Neural progenitor cell (in vitro differentiated cells): ENCODE measurements at regions not wholly inside any gene's neighbourhood (a gene's known extent, or its start where the extent isn't known, plus 50 kb on each side); places are given as distances from the start of the nearest gene placed in this dataset.

Experiments used
- DNase-seq: peaks from one replicate; pipeline ENCODE4 v3.0.0-alpha.2; 2016; ENCODE audit warnings: low spot score
- H2AFZ ChIP-seq: fragments of 200-600 bp; sonication (generic); replicated peaks from 2 replicates; pipeline ENCODE4 v1.6.1; 2016; ENCODE audit warnings: antibody characterized with exemption
- H3F3A ChIP-seq: fragments of 200-600 bp; sonication (generic); 2 replicates; pipeline ENCODE4 v1.6.1; 2016; ENCODE audit warnings: antibody characterized with exemption, low read depth
- H3K27ac ChIP-seq: fragments of 200-600 bp; sonication (generic); 2 replicates; pipeline ENCODE4 v1.5.1; 2016; ENCODE audit warnings: mild to moderate bottlenecking
- H3K27me3 ChIP-seq: fragments of 200-600 bp; sonication (generic); 2 replicates; pipeline ENCODE4 v1.6.1; 2016; ENCODE audit warnings: mild to moderate bottlenecking, moderate library complexity
- H3K36me3 ChIP-seq: fragments of 200-600 bp; sonication (generic); 2 replicates; pipeline ENCODE4 v1.5.1; 2016
- H3K4me1 ChIP-seq: fragments of 200-600 bp; sonication (generic); 2 replicates; pipeline ENCODE4 v1.6.1; 2016; ENCODE audit warnings: mixed run types
- H3K4me2 ChIP-seq: fragments of 200-600 bp; sonication (generic); 2 replicates; pipeline ENCODE4 v1.6.1; 2016
- H3K4me3 ChIP-seq: fragments of 200-600 bp; sonication (generic); 2 replicates; pipeline ENCODE4 v1.5.1; 2016
- H3K79me2 ChIP-seq: fragments of 200-600 bp; sonication (generic); 2 replicates; pipeline ENCODE4 v1.6.1; 2016; ENCODE audit warnings: low read depth
- H3K9ac ChIP-seq: fragments of 200-600 bp; sonication (generic); 2 replicates; pipeline ENCODE4 v1.6.1; 2016
- H3K9me3 ChIP-seq: fragments of 200-600 bp; sonication (generic); 2 replicates; pipeline ENCODE4 v1.5.1; 2016; ENCODE audit warnings: low read depth
- H4K20me1 ChIP-seq: fragments of 200-600 bp; sonication (generic); 2 replicates; pipeline ENCODE4 v1.6.1; 2016; ENCODE audit warnings: low read depth
- H3K27ac Mint-ChIP-seq: 3 replicates; pipeline ENCODE4 v1.8.0; 2021; ENCODE audit warnings: mixed read lengths
- H3K27me3 Mint-ChIP-seq: 2 replicates; pipeline ENCODE4 v1.8.0; 2022; ENCODE audit warnings: low read depth, mild to moderate bottlenecking, inconsistent platforms, moderate library complexity, mixed read lengths; ENCODE audit not compliant: insufficient read depth
- H3K36me3 Mint-ChIP-seq: 3 replicates; pipeline ENCODE4 v1.8.0; 2021; ENCODE audit warnings: mixed read lengths
- H3K4me1 Mint-ChIP-seq: 3 replicates; pipeline ENCODE4 v1.8.0; 2021; ENCODE audit warnings: mixed read lengths
- H3K4me3 Mint-ChIP-seq: 3 replicates; pipeline ENCODE4 v1.8.0; 2021; ENCODE audit warnings: mild to moderate bottlenecking, moderate library complexity, mixed read lengths
- H3K9me3 Mint-ChIP-seq: 3 replicates; pipeline ENCODE4 v1.8.0; 2020; ENCODE audit warnings: mixed read lengths
- EZH2 ChIP-seq: fragments of 200-600 bp; sonication (generic); IDR thresholded peaks from 2 replicates; pipeline ENCODE4 v1.6.1; 2017; ENCODE audit warnings: antibody characterized with exemption, mild to moderate bottlenecking, moderate library complexity
- EZH2phosphoT487 ChIP-seq: fragments of 200-600 bp; sonication (generic); IDR thresholded peaks from 2 replicates; pipeline ENCODE4 v1.6.1; 2017; ENCODE audit warnings: antibody characterized with exemption
- TF ChIP-seq, protein P1 (sequence below): fragments of 200-600 bp; sonication (generic); IDR thresholded peaks from 2 replicates; pipeline ENCODE4 v1.5.1; 2017; ENCODE audit warnings: antibody characterized with exemption, mild to moderate bottlenecking

DNA sequence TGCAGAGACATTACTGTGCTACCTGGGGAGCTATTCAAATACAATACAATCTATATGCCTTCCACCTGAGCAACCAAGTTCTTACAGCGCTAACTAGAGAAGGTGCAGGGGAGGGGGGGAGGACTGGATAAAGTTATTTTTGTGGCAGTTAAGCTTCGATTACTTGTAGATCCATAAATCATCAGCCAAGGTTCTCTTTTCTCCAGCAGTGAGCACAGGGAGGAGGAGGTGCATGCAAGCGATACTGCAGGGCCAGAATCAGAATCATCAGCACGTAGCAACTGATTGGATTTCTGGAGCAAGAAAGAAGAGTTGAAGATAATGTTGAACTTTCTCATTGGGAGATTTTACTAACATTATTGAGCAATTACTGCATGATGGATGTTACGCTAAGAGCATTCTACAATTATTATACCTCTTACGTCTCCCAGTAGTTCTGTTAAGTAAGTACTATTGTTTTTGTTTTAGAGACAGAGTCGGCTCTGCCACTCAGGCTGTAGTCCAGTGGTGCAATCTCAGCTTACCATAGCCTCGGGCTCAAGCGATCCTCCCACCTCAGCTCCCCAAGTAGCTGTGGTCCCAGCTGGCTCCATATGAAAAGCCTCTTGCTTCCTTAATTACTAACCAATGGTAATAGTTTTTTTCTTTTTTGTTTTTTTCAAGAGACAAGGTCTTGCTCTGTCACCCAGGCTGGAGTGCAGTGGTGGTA lies 74.6 kb upstream of the EEA1 start:
- no peak for TF ChIP-seq EZH2phosphoT487
- no peak for TF ChIP-seq EZH2
- TF ChIP-seq, protein P1, sequence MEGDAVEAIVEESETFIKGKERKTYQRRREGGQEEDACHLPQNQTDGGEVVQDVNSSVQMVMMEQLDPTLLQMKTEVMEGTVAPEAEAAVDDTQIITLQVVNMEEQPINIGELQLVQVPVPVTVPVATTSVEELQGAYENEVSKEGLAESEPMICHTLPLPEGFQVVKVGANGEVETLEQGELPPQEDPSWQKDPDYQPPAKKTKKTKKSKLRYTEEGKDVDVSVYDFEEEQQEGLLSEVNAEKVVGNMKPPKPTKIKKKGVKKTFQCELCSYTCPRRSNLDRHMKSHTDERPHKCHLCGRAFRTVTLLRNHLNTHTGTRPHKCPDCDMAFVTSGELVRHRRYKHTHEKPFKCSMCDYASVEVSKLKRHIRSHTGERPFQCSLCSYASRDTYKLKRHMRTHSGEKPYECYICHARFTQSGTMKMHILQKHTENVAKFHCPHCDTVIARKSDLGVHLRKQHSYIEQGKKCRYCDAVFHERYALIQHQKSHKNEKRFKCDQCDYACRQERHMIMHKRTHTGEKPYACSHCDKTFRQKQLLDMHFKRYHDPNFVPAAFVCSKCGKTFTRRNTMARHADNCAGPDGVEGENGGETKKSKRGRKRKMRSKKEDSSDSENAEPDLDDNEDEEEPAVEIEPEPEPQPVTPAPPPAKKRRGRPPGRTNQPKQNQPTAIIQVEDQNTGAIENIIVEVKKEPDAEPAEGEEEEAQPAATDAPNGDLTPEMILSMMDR = no peak
- H3K79me2 ChIP-seq = no peaks in the 10 kb centered on the region
- H3K4me1 Mint-ChIP-seq = peaks cover 27% of the 10 kb centered on the region
- no peaks in the 10 kb centered on the region for H3F3A ChIP-seq
- no peaks in the 10 kb centered on the region for H3K9me3 Mint-ChIP-seq
- no peaks in the 10 kb centered on the region for H3K9me3 ChIP-seq
- no peak overlapping the region for H3K27ac ChIP-seq
- no peak overlapping the region for H3K4me3 ChIP-seq
- no peak for DNase-seq
- peaks cover 8% of the 10 kb centered on the region for H3K27me3 Mint-ChIP-seq
- no peak overlapping the region for H3K9ac ChIP-seq
- no peaks in the 10 kb centered on the region for H3K27me3 ChIP-seq
- H3K27ac Mint-ChIP-seq = no peak overlapping the region
- no peak overlapping the region for H2AFZ ChIP-seq
- H3K4me3 Mint-ChIP-seq = no peak overlapping the region
- H3K36me3 Mint-ChIP-seq = no peaks in the 10 kb centered on the region
- no peaks in the 10 kb centered on the region for H3K36me3 ChIP-seq
- peaks cover 21% of the 10 kb centered on the region for H3K4me1 ChIP-seq
- H4K20me1 ChIP-seq = no peaks in the 10 kb centered on the region
- H3K4me2 ChIP-seq = no peak overlapping the region

DNA sequence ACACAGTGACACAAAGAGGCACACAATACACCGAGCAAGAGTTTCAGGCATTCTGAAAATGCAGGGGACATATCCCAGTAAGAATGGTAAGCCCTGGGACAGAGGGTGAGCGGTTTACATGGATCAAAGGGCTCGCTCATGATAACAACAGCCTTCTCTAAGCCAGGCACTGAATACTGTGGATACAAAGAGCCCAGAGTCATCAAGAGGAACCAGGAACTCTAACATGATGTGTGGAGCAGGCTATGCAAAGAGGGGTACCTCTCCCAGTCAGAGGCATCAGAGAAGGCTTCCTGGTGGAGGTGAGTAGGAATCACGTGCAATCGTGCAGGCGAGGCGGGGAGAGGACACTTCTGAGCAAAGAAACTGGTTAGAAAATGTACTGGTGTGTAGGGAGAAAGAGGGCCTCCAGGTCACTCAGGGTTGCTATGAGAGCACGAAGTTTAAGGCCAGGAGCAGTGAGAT lies 76.9 kb upstream of the EEA1 start:
- H3K4me1 Mint-ChIP-seq = peaks cover 27% of the 10 kb centered on the region
- Histone ChIP-seq H2AFZ (no peak overlapping the region), H3K4me3 (no peak overlapping the region), H3K4me1 (peaks cover 21% of the 10 kb centered on the region), H3K27me3 (no peaks in the 10 kb centered on the region), H4K20me1 (no peaks in the 10 kb centered on the region), H3K36me3 (no peaks in the 10 kb centered on the region), H3K4me2 (no peak overlapping the region), H3K9ac (no peak overlapping the region), H3K79me2 (no peaks in the 10 kb centered on the region), H3K9me3 (no peaks in the 10 kb centered on the region), H3F3A (no peaks in the 10 kb centered on the region), H3K27ac (no peak overlapping the region)
- H3K27me3 Mint-ChIP-seq = peaks cover 8% of the 10 kb centered on the region
- peak; percentile 45 for DNase-seq
- H3K36me3 Mint-ChIP-seq = no peaks in the 10 kb centered on the region
- TF ChIP-seq EZH2 = no peak
- TF ChIP-seq, protein P1 = no peak
- no peak for TF ChIP-seq EZH2phosphoT487
- no peaks in the 10 kb centered on the region for H3K9me3 Mint-ChIP-seq
- no peak overlapping the region for H3K27ac Mint-ChIP-seq
- H3K4me3 Mint-ChIP-seq = no peak overlapping the region

DNA sequence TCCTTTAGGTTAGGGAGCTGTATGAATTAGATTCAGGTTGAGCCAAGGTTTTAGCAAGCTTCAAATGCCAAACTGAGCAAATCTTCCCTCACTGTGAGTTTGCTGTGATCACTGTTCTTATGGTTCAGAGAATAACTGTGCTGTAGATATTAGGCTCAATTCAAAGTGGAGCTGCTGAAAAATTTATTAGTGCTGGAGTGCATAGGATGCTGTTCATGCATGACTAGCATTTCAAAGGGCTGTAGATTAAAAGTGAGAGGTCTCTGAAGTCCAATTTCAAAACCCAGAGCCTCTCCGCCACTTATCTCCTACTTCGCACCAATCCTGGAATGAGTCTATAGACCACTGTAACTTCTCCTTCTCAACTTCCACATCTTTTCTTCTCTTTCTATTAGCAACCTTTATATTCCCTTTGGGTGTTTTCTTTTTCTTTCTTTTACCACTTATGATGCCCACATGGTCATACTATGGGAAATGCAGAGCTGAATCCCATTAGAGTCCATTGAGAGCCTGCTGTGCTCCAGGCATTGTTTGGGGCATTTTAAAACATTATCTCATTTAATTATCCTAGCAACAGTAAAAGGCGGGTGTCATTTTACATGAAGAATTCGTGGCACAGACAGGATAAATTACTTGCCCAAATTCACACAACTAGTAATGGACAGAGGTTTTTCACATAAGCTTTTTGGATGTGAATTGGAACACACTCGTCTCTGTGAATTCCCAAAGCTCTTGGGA lies 77.5 kb upstream of the EEA1 start:
- Histone ChIP-seq H3K27me3 (no peaks in the 10 kb centered on the region), H3K9ac (no peak overlapping the region), H4K20me1 (no peaks in the 10 kb centered on the region), H3K4me1 (peaks cover 21% of the 10 kb centered on the region), H3K79me2 (no peaks in the 10 kb centered on the region), H2AFZ (no peak overlapping the region), H3K27ac (no peak overlapping the region), H3K4me2 (no peak overlapping the region), H3K36me3 (no peaks in the 10 kb centered on the region), H3K4me3 (no peak overlapping the region), H3K9me3 (no peaks in the 10 kb centered on the region), H3F3A (no peaks in the 10 kb centered on the region)
- no peak for DNase-seq
- no peaks in the 10 kb centered on the region for H3K36me3 Mint-ChIP-seq
- H3K4me1 Mint-ChIP-seq = peaks cover 27% of the 10 kb centered on the region
- TF ChIP-seq EZH2phosphoT487 (no peak), EZH2 (no peak)
- TF ChIP-seq, protein P1 = no peak
- H3K9me3 Mint-ChIP-seq = no peaks in the 10 kb centered on the region
- H3K27ac Mint-ChIP-seq = no peak overlapping the region
- H3K4me3 Mint-ChIP-seq = no peak overlapping the region
- H3K27me3 Mint-ChIP-seq = peaks cover 8% of the 10 kb centered on the region
